GM23338 (cell line): ENCODE measurements at regions not wholly inside any gene's neighbourhood (a gene's known extent, or its start where the extent isn't known, plus 50 kb on each side); places are given as distances from the start of the nearest gene placed in this dataset.

ENCODE experiments used
- ATAC-seq: fragments of 200-7000 bp; cut with Tn5 transposase; 3 replicates; pipeline ENCODE4 v1.9.1; 2020
- DNase-seq: peaks from one replicate; pipeline ENCODE4 v3.0.0-alpha.2; 2015; ENCODE audit warnings: low spot score
- H2AFZ ChIP-seq: fragments of 200-600 bp; sonication (generic); 2 replicates; pipeline ENCODE4 v1.8.0; 2016; ENCODE audit warnings: antibody characterized with exemption, mild to moderate bottlenecking, moderate library complexity
- H3F3A ChIP-seq: fragments of 200-600 bp; sonication (generic); replicated peaks from 2 replicates; pipeline ENCODE4 v1.8.0; 2017; ENCODE audit warnings: antibody characterized with exemption, mixed run types, low read depth
- H3K27ac ChIP-seq: fragments of 200-600 bp; sonication (generic); 2 replicates; pipeline ENCODE4 v1.6.1; 2016; ENCODE audit warnings: low read depth
- H3K27me3 ChIP-seq: fragments of 200-600 bp; sonication (generic); 2 replicates; pipeline ENCODE4 v1.8.0; 2016; ENCODE audit warnings: mild to moderate bottlenecking, mixed run types, moderate library complexity; ENCODE audit not compliant: insufficient read depth
- H3K36me3 ChIP-seq: fragments of 200-600 bp; sonication (generic); 2 replicates; pipeline ENCODE4 v1.8.0; 2016; ENCODE audit warnings: mild to moderate bottlenecking; ENCODE audit not compliant: insufficient read depth
- H3K4me1 ChIP-seq: fragments of 200-600 bp; sonication (generic); 2 replicates; pipeline ENCODE4 v1.8.0; 2016; ENCODE audit warnings: mild to moderate bottlenecking, moderate library complexity; ENCODE audit not compliant: insufficient read depth
- H3K4me2 ChIP-seq: fragments of 200-600 bp; sonication (generic); 2 replicates; pipeline ENCODE4 v1.7.1; 2017; ENCODE audit warnings: mixed run types
- H3K4me3 ChIP-seq: fragments of 200-600 bp; sonication (generic); 2 replicates; pipeline ENCODE4 v1.6.1; 2016; ENCODE audit warnings: mixed run types
- H3K79me2 ChIP-seq: fragments of 200-600 bp; sonication (generic); replicated peaks from 2 replicates; pipeline ENCODE4 v1.8.0; 2017; ENCODE audit warnings: mild to moderate bottlenecking; ENCODE audit not compliant: insufficient read depth
- H3K9me2 ChIP-seq: fragments of 200-600 bp; sonication (generic); 2 replicates; pipeline ENCODE4 v1.8.0; 2017; ENCODE audit not compliant: insufficient read depth
- H4K20me1 ChIP-seq: fragments of 200-600 bp; sonication (generic); replicated peaks from 2 replicates; pipeline ENCODE4 v1.8.0; 2017; ENCODE audit warnings: mild to moderate bottlenecking; ENCODE audit not compliant: insufficient read depth
- H3K27ac Mint-ChIP-seq: 2 replicates; pipeline ENCODE4 v1.8.0; 2020; ENCODE audit warnings: inconsistent platforms, mild to moderate bottlenecking, moderate library complexity, mixed read lengths
- H3K27me3 Mint-ChIP-seq: 3 replicates; pipeline ENCODE4 v1.8.0; 2022; ENCODE audit warnings: low read depth, mild to moderate bottlenecking, moderate library complexity, mixed read lengths, inconsistent platforms; ENCODE audit not compliant: insufficient read depth, poor library complexity
- H3K36me3 Mint-ChIP-seq: 3 replicates; pipeline ENCODE4 v1.8.0; 2021; ENCODE audit warnings: low read depth, mild to moderate bottlenecking, inconsistent platforms, moderate library complexity, mixed read lengths
- H3K4me1 Mint-ChIP-seq: 3 replicates; pipeline ENCODE4 v1.8.0; 2020; ENCODE audit warnings: mild to moderate bottlenecking, inconsistent platforms, mixed read lengths
- H3K4me3 Mint-ChIP-seq: 3 replicates; pipeline ENCODE4 v1.8.0; 2021; ENCODE audit warnings: moderate library complexity, mild to moderate bottlenecking, inconsistent platforms, mixed read lengths
- H3K9me3 Mint-ChIP-seq: 3 replicates; pipeline ENCODE4 v1.8.0; 2020; ENCODE audit warnings: moderate library complexity, mild to moderate bottlenecking, inconsistent platforms, mixed read lengths
- CREB1 ChIP-seq: fragments of 250-450 bp; sonication (Bioruptor Pico); IDR thresholded peaks from 2 replicates; pipeline ENCODE4 v1.5.0; 2020; ENCODE audit warnings: low read depth, mild to moderate bottlenecking, moderate library complexity
- CTCF ChIP-seq, 2 experiments: fragments of 200-600 bp in 1 of 2; sonication (generic) in 1 of 2; conservative IDR thresholded peaks; 2 replicates each; pipeline versions ENCODE4 v1.5.1 to v1.6.1; 2016 to 2017; ENCODE audit warnings: antibody characterized with exemption in 2 of 2, low read depth in 2 of 2, mild to moderate bottlenecking in 2 of 2, moderate library complexity in 1 of 2
- POLR2AphosphoS5 ChIP-seq: IDR thresholded peaks from 2 replicates; pipeline ENCODE4 v1.6.1; 2016; ENCODE audit warnings: antibody characterized with exemption, low read depth
- ZNF462 ChIP-seq: fragments of 250-450 bp; sonication (Bioruptor Pico); IDR thresholded peaks from 2 replicates; pipeline ENCODE4 v1.5.0; 2020; ENCODE audit warnings: mild to moderate bottlenecking, moderate library complexity

GRCh38 chr5:114686356-114686755 is 324.5 kb downstream of the KCNN2 start (continued):
- TF ChIP-seq ZNF462: no peak

GRCh38 chr5:114678778-114679177 is 316.9 kb downstream of the KCNN2 start:
- H3K4me2 ChIP-seq: no peak overlapping the region
- H3K27ac Mint-ChIP-seq: no peak overlapping the region
- H3K9me3 Mint-ChIP-seq: peaks cover 4% of the 10 kb centered on the region; the same call in 1 of the 3 replicates
- H2AFZ ChIP-seq: no peak overlapping the region
- no peak overlapping the region for H3K4me3 ChIP-seq
- peak in 1 of 2 experiments; percentile 28; a peak in 1 of 4 replicates for TF ChIP-seq CTCF (conservative IDR thresholded peaks at IDR 0.05; ENCODE audit: low read depth in 2 of 2)
- TF ChIP-seq CREB1 (CRISPR knock-in tag): peak; percentile 50; the same call in 1 of the 2 replicates
- no peak for TF ChIP-seq ZNF462
- TF ChIP-seq POLR2AphosphoS5: no peak
- no peaks in the 10 kb centered on the region for H3K36me3 ChIP-seq
- H3K36me3 Mint-ChIP-seq: no peaks in the 10 kb centered on the region
- no peaks in the 10 kb centered on the region for H3K27me3 ChIP-seq
- peak; percentile 63 for ATAC-seq
- peaks cover 6% of the 10 kb centered on the region; the same call in 2 of the 3 replicates for H3K4me1 Mint-ChIP-seq
- no peaks in the 10 kb centered on the region for H3K79me2 ChIP-seq
- no peaks in the 10 kb centered on the region for H4K20me1 ChIP-seq
- H3F3A ChIP-seq: no peaks in the 10 kb centered on the region
- no peak overlapping the region for H3K27ac ChIP-seq
- peaks cover 7% of the 10 kb centered on the region; the same call in 1 of the 2 replicates for H3K9me2 ChIP-seq
- no peak overlapping the region for H3K4me3 Mint-ChIP-seq
- no peaks in the 10 kb centered on the region for H3K4me1 ChIP-seq
- no peaks in the 10 kb centered on the region for H3K27me3 Mint-ChIP-seq
- peak; percentile 32 for DNase-seq
